HepG2 (cell line): ENCODE measurements at regions not wholly inside any gene's neighbourhood (a gene's known extent, or its start where the extent isn't known, plus 50 kb on each side); places are given as distances from the start of the nearest gene placed in this dataset.

Experiments used
- CEBPB ChIP-seq: IDR thresholded peaks from 2 replicates; pipeline ENCODE4 v1.6.1; 2011; ENCODE audit warnings: low read depth, low read length, improper control_type of control experiment, borderline replicate concordance
- CHD4 ChIP-seq: fragments of 200-600 bp; sonication (generic); IDR thresholded peaks from 2 replicates; pipeline ENCODE4 v1.7.0; 2017; ENCODE audit warnings: mild to moderate bottlenecking, low read length, borderline replicate concordance
- EP300 ChIP-seq, 3 experiments: sonication (generic) in 1 of 3; formaldehyde crosslinking in 1 of 3; IDR thresholded peaks; 2 replicates each; pipeline versions ENCODE4 v1.5.1 to v1.6.1; 2011 to 2020; ENCODE audit warnings: low read depth in 2 of 3, low read length in 2 of 3, borderline replicate concordance in 1 of 3, improper control_type of control experiment in 1 of 3, mild to moderate bottlenecking in 1 of 3, missing genetic modification reagents in 1 of 3, moderate library complexity in 1 of 3
- MTA3 ChIP-seq: sonication (generic); formaldehyde crosslinking; IDR thresholded peaks from 2 replicates; pipeline ENCODE4 v1.4.0; 2020; ENCODE audit warnings: missing genetic modification reagents
- ZNF562 ChIP-seq: sonication (generic); formaldehyde crosslinking; IDR thresholded peaks from 2 replicates; pipeline ENCODE4 v1.8.0; 2022; ENCODE audit warnings: missing genetic modification reagents, borderline replicate concordance

- TF ChIP-seq CEBPB (no peak), ZNF562 (CRISPR knock-in tag) (no peak), EP300 (IDR thresholded peaks at IDR 0.05; ENCODE audit: low read depth in 2 of 2, low read length in 2 of 2) (no peak), EP300 (CRISPR knock-in tag; IDR thresholded peaks at IDR 0.05; ENCODE audit: borderline replicate concordance) (no peak), MTA3 (CRISPR knock-in tag) (no peak), CHD4 (no peak)
Observed at GRCh38 chr3:194035406-194036138, 100.4 kb upstream of the HES1 start.
